NB4 (cell line): ENCODE measurements at regions not wholly inside any gene's neighbourhood (a gene's known extent, or its start where the extent isn't known, plus 50 kb on each side); places are given as distances from the start of the nearest gene placed in this dataset.

Experiments used
- POLR2A ChIP-seq: IDR thresholded peaks from 2 replicates; pipeline ENCODE4 v1.6.1; 2011; ENCODE audit warnings: mild to moderate bottlenecking; ENCODE audit not compliant: insufficient read length; ENCODE audit errors: extremely low read depth
- TF ChIP-seq, protein P1 (sequence below): IDR thresholded peaks from one replicate; pipeline ENCODE4 v1.5.1; 2012; ENCODE audit warnings: low read depth, low read length

DNA sequence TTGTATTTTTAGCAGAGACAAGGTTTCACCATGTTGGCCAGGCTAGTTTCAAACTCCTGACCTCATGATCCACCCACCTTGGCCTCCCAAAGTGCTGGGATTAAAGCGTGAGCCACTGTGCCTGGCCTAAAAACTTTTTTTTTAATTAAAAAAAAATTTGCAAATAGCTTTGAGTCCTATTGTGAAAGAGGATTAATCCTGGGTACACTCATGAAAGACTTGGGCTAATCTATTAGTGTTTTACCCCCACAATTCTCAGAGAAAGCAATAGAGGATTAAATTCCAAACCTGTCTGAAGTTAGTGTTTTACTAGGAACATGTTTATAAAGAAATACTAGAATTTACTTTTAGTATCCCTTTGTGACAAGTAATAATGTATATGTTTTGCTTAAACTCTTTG is 76.9 kb upstream of the ITGB1 start:
- TF ChIP-seq POLR2A = no peak
- TF ChIP-seq, protein P1, sequence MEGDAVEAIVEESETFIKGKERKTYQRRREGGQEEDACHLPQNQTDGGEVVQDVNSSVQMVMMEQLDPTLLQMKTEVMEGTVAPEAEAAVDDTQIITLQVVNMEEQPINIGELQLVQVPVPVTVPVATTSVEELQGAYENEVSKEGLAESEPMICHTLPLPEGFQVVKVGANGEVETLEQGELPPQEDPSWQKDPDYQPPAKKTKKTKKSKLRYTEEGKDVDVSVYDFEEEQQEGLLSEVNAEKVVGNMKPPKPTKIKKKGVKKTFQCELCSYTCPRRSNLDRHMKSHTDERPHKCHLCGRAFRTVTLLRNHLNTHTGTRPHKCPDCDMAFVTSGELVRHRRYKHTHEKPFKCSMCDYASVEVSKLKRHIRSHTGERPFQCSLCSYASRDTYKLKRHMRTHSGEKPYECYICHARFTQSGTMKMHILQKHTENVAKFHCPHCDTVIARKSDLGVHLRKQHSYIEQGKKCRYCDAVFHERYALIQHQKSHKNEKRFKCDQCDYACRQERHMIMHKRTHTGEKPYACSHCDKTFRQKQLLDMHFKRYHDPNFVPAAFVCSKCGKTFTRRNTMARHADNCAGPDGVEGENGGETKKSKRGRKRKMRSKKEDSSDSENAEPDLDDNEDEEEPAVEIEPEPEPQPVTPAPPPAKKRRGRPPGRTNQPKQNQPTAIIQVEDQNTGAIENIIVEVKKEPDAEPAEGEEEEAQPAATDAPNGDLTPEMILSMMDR = no peak
